A549 (cell line): ENCODE measurements at regions not wholly inside any gene's neighbourhood (a gene's known extent, or its start where the extent isn't known, plus 50 kb on each side); places are given as distances from the start of the nearest gene placed in this dataset.

ENCODE experiments used
- CHD2 ChIP-seq: fragments of 150-350 bp; IDR thresholded peaks from 2 replicates; pipeline ENCODE4 v1.6.1; 2014; ENCODE audit warnings: low read length; ENCODE audit not compliant: partially characterized antibody
- EHF ChIP-seq: fragments of 250-450 bp; sonication (Bioruptor Pico); IDR thresholded peaks from 2 replicates; pipeline ENCODE4 v1.5.0; 2020; ENCODE audit warnings: mild to moderate bottlenecking
- EP300 ChIP-seq, 2 experiments: fragments of >200 bp; sonication (Bioruptor Twin); formaldehyde crosslinking; IDR thresholded peaks; 2 replicates in 1 of 2; 3 replicates in 1 of 2; pipeline ENCODE4 v1.6.1; 2016 to 2017
- GATA3 ChIP-seq: IDR thresholded peaks from 2 replicates; pipeline ENCODE4 v1.6.1; 2012; ENCODE audit warnings: borderline replicate concordance
- JUN ChIP-seq, 2 experiments: fragments of >200 bp; sonication (Bioruptor Twin); formaldehyde crosslinking; IDR thresholded peaks; 2 replicates in 1 of 2; 3 replicates in 1 of 2; pipeline ENCODE4 v1.6.1; 2016 to 2017
- MAZ ChIP-seq: fragments of 150-350 bp; IDR thresholded peaks from 2 replicates; pipeline ENCODE4 v1.6.1; 2014; ENCODE audit warnings: antibody characterized with exemption, low read depth, low read length, borderline replicate concordance
- RAD21 ChIP-seq, 2 experiments: fragments of >200 bp in 1 of 2; sonication (Bioruptor Twin) in 1 of 2; formaldehyde crosslinking in 1 of 2; IDR thresholded peaks in 1 of 2; conservative IDR thresholded peaks in 1 of 2; 2 replicates in 1 of 2; 3 replicates in 1 of 2; pipeline ENCODE4 v1.6.1; 2012 to 2018; ENCODE audit warnings: inconsistent platforms in 1 of 2
- RARB ChIP-seq: fragments of 250-450 bp; sonication (Bioruptor Pico); IDR thresholded peaks from 2 replicates; pipeline ENCODE4 v1.8.0; 2021; ENCODE audit warnings: mild to moderate bottlenecking, moderate library complexity
- SMC3 ChIP-seq: fragments of >200 bp; sonication (Bioruptor Twin); formaldehyde crosslinking; IDR thresholded peaks from 3 replicates; pipeline ENCODE4 v1.6.1; 2018; ENCODE audit warnings: inconsistent platforms
- TFCP2L1 ChIP-seq: fragments of 250-450 bp; sonication (Bioruptor Pico); IDR thresholded peaks from 2 replicates; pipeline ENCODE4 v1.5.0; 2021; ENCODE audit warnings: mild to moderate bottlenecking
- ZNF302 ChIP-seq: fragments of 250-450 bp; sonication (Bioruptor Pico); IDR thresholded peaks from 2 replicates; pipeline ENCODE4 v1.9.0; 2021; ENCODE audit warnings: inconsistent platforms, mild to moderate bottlenecking, moderate library complexity
- TF ChIP-seq, protein P1 (sequence below): fragments of >200 bp; sonication (Bioruptor Twin); formaldehyde crosslinking; IDR thresholded peaks from 3 replicates; pipeline ENCODE4 v1.5.1; 2016
- TF ChIP-seq, protein P2 (sequence below): IDR thresholded peaks from 2 replicates; pipeline ENCODE4 v1.6.1; 2012
- TF ChIP-seq, protein P3 (sequence below): fragments of 250-450 bp; sonication (Bioruptor Pico); IDR thresholded peaks from 2 replicates; pipeline ENCODE4 v1.5.0; 2021; ENCODE audit warnings: mild to moderate bottlenecking, moderate library complexity, borderline replicate concordance

DNA sequence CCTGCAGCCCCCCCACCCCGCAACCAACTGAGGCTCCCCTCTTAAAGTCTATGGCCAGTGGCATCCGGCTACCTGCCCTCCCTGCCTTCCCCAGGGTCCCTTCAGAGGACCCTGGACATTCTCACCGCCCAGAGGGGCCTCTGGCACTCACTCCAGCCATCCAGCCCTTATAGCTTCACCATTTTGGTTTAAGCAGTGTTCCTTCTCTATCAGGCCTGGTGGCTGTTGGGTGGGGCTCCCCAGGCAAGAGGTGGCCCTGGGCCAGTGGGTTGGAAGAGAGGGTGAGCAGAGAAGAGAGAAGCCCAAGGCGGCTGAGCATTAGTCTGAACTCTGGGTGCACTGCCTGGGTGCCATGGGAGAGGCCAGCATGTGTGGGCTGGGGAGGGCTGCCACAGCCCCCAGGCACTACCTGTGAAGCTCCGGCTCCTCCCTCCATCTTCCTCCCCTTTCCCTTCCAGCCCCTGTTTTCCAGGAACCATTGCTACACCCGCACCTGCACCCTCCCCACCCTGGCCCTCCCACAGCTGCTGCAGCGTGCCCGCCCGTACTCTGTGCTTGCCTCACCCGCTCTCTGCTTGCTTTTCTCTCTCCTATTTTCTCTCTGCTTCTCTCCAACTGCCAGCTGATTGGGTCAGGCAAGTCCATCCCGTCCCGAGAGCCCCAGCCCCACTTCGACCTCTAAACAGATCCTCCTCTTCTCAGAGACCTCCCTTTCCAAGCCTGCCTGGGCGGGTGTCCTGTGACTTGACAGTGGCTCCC, 168.2 kb downstream of the TBC1D2B start:
- TF ChIP-seq GATA3 (no peak), JUN (IDR thresholded peaks at IDR 0.05) (no peak), MAZ (no peak), RARB (CRISPR knock-in tag) (no peak), ZNF302 (no peak), RAD21 (conservative IDR thresholded peaks at IDR 0.05 in 1 of 2, IDR thresholded peaks at IDR 0.05 in 1 of 2) (no peak), SMC3 (no peak), EP300 (IDR thresholded peaks at IDR 0.05) (no peak), TFCP2L1 (CRISPR knock-in tag) (no peak), EHF (CRISPR knock-in tag) (no peak), CHD2 (no peak)
- TF ChIP-seq, protein P1, sequence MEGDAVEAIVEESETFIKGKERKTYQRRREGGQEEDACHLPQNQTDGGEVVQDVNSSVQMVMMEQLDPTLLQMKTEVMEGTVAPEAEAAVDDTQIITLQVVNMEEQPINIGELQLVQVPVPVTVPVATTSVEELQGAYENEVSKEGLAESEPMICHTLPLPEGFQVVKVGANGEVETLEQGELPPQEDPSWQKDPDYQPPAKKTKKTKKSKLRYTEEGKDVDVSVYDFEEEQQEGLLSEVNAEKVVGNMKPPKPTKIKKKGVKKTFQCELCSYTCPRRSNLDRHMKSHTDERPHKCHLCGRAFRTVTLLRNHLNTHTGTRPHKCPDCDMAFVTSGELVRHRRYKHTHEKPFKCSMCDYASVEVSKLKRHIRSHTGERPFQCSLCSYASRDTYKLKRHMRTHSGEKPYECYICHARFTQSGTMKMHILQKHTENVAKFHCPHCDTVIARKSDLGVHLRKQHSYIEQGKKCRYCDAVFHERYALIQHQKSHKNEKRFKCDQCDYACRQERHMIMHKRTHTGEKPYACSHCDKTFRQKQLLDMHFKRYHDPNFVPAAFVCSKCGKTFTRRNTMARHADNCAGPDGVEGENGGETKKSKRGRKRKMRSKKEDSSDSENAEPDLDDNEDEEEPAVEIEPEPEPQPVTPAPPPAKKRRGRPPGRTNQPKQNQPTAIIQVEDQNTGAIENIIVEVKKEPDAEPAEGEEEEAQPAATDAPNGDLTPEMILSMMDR: no peak
- TF ChIP-seq, protein P2, sequence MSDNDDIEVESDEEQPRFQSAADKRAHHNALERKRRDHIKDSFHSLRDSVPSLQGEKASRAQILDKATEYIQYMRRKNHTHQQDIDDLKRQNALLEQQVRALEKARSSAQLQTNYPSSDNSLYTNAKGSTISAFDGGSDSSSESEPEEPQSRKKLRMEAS: no peak
- TF ChIP-seq, protein P3, sequence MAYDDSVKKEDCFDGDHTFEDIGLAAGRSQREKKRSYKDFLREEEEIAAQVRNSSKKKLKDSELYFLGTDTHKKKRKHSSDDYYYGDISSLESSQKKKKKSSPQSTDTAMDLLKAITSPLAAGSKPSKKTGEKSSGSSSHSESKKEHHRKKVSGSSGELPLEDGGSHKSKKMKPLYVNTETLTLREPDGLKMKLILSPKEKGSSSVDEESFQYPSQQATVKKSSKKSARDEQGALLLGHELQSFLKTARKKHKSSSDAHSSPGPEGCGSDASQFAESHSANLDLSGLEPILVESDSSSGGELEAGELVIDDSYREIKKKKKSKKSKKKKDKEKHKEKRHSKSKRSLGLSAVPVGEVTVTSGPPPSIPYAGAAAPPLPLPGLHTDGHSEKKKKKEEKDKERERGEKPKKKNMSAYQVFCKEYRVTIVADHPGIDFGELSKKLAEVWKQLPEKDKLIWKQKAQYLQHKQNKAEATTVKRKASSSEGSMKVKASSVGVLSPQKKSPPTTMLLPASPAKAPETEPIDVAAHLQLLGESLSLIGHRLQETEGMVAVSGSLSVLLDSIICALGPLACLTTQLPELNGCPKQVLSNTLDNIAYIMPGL (CRISPR knock-in tag): no peak
